Neural progenitor cell (in vitro differentiated cells): ENCODE measurements at regions not wholly inside any gene's neighbourhood (a gene's known extent, or its start where the extent isn't known, plus 50 kb on each side); places are given as distances from the start of the nearest gene placed in this dataset.

Source experiments
- DNase-seq: peaks from one replicate; pipeline ENCODE4 v3.0.0-alpha.2; 2016; ENCODE audit warnings: low spot score
- H2AFZ ChIP-seq: fragments of 200-600 bp; sonication (generic); replicated peaks from 2 replicates; pipeline ENCODE4 v1.6.1; 2016; ENCODE audit warnings: antibody characterized with exemption
- H3F3A ChIP-seq: fragments of 200-600 bp; sonication (generic); 2 replicates; pipeline ENCODE4 v1.6.1; 2016; ENCODE audit warnings: antibody characterized with exemption, low read depth
- H3K27ac ChIP-seq: fragments of 200-600 bp; sonication (generic); 2 replicates; pipeline ENCODE4 v1.5.1; 2016; ENCODE audit warnings: mild to moderate bottlenecking
- H3K27me3 ChIP-seq: fragments of 200-600 bp; sonication (generic); 2 replicates; pipeline ENCODE4 v1.6.1; 2016; ENCODE audit warnings: mild to moderate bottlenecking, moderate library complexity
- H3K36me3 ChIP-seq: fragments of 200-600 bp; sonication (generic); 2 replicates; pipeline ENCODE4 v1.5.1; 2016
- H3K4me1 ChIP-seq: fragments of 200-600 bp; sonication (generic); 2 replicates; pipeline ENCODE4 v1.6.1; 2016; ENCODE audit warnings: mixed run types
- H3K4me2 ChIP-seq: fragments of 200-600 bp; sonication (generic); 2 replicates; pipeline ENCODE4 v1.6.1; 2016
- H3K4me3 ChIP-seq: fragments of 200-600 bp; sonication (generic); 2 replicates; pipeline ENCODE4 v1.5.1; 2016
- H3K79me2 ChIP-seq: fragments of 200-600 bp; sonication (generic); 2 replicates; pipeline ENCODE4 v1.6.1; 2016; ENCODE audit warnings: low read depth
- H3K9ac ChIP-seq: fragments of 200-600 bp; sonication (generic); 2 replicates; pipeline ENCODE4 v1.6.1; 2016
- H3K9me3 ChIP-seq: fragments of 200-600 bp; sonication (generic); 2 replicates; pipeline ENCODE4 v1.5.1; 2016; ENCODE audit warnings: low read depth
- H4K20me1 ChIP-seq: fragments of 200-600 bp; sonication (generic); 2 replicates; pipeline ENCODE4 v1.6.1; 2016; ENCODE audit warnings: low read depth
- H3K27ac Mint-ChIP-seq: 3 replicates; pipeline ENCODE4 v1.8.0; 2021; ENCODE audit warnings: mixed read lengths
- H3K27me3 Mint-ChIP-seq: 2 replicates; pipeline ENCODE4 v1.8.0; 2022; ENCODE audit warnings: low read depth, mild to moderate bottlenecking, inconsistent platforms, moderate library complexity, mixed read lengths; ENCODE audit not compliant: insufficient read depth
- H3K36me3 Mint-ChIP-seq: 3 replicates; pipeline ENCODE4 v1.8.0; 2021; ENCODE audit warnings: mixed read lengths
- H3K4me1 Mint-ChIP-seq: 3 replicates; pipeline ENCODE4 v1.8.0; 2021; ENCODE audit warnings: mixed read lengths
- H3K4me3 Mint-ChIP-seq: 3 replicates; pipeline ENCODE4 v1.8.0; 2021; ENCODE audit warnings: mild to moderate bottlenecking, moderate library complexity, mixed read lengths
- H3K9me3 Mint-ChIP-seq: 3 replicates; pipeline ENCODE4 v1.8.0; 2020; ENCODE audit warnings: mixed read lengths
- CTCF ChIP-seq: fragments of 200-600 bp; sonication (generic); IDR thresholded peaks from 2 replicates; pipeline ENCODE4 v1.5.1; 2017; ENCODE audit warnings: antibody characterized with exemption, mild to moderate bottlenecking
- EZH2 ChIP-seq: fragments of 200-600 bp; sonication (generic); IDR thresholded peaks from 2 replicates; pipeline ENCODE4 v1.6.1; 2017; ENCODE audit warnings: antibody characterized with exemption, mild to moderate bottlenecking, moderate library complexity
- EZH2phosphoT487 ChIP-seq: fragments of 200-600 bp; sonication (generic); IDR thresholded peaks from 2 replicates; pipeline ENCODE4 v1.6.1; 2017; ENCODE audit warnings: antibody characterized with exemption

- no peak overlapping the region for H3K27ac Mint-ChIP-seq
- H3K4me3 Mint-ChIP-seq: no peak overlapping the region
- Histone ChIP-seq H3F3A (no peaks in the 10 kb centered on the region), H3K9me3 (no peaks in the 10 kb centered on the region), H4K20me1 (peaks cover 5% of the 10 kb centered on the region), H3K9ac (no peak overlapping the region), H3K27me3 (no peaks in the 10 kb centered on the region), H3K27ac (no peak overlapping the region), H2AFZ (no peak overlapping the region), H3K79me2 (no peaks in the 10 kb centered on the region), H3K36me3 (no peaks in the 10 kb centered on the region), H3K4me2 (no peak overlapping the region), H3K4me3 (no peak overlapping the region), H3K4me1 (no peaks in the 10 kb centered on the region)
- H3K4me1 Mint-ChIP-seq: peaks cover 5% of the 10 kb centered on the region
- TF ChIP-seq EZH2: no peak
- TF ChIP-seq CTCF: no peak
- TF ChIP-seq EZH2phosphoT487: no peak
- peaks cover 3% of the 10 kb centered on the region for H3K9me3 Mint-ChIP-seq
- H3K27me3 Mint-ChIP-seq: peaks cover 2% of the 10 kb centered on the region
- no peaks in the 10 kb centered on the region for H3K36me3 Mint-ChIP-seq
- DNase-seq: no peak
These were observed 149.1 kb upstream of the FOXN3 start for GRCh38 chr14:89566180-89566579.

GRCh38 chr14:89565607-89566006 lies 148.6 kb upstream of the FOXN3 start:
- peaks cover 3% of the 10 kb centered on the region for H3K9me3 Mint-ChIP-seq
- Histone ChIP-seq H3K27me3 (no peaks in the 10 kb centered on the region), H3K4me3 (no peak overlapping the region), H3K9me3 (no peaks in the 10 kb centered on the region), H4K20me1 (peaks cover 5% of the 10 kb centered on the region), H3K27ac (no peak overlapping the region), H3K36me3 (no peaks in the 10 kb centered on the region), H3F3A (no peaks in the 10 kb centered on the region), H3K79me2 (no peaks in the 10 kb centered on the region), H3K9ac (no peak overlapping the region), H2AFZ (no peak overlapping the region), H3K4me2 (no peak overlapping the region), H3K4me1 (no peaks in the 10 kb centered on the region)
- no peak overlapping the region for H3K27ac Mint-ChIP-seq
- H3K4me1 Mint-ChIP-seq: peaks cover 5% of the 10 kb centered on the region
- H3K4me3 Mint-ChIP-seq: no peak overlapping the region
- DNase-seq: no peak
- H3K36me3 Mint-ChIP-seq: no peaks in the 10 kb centered on the region
- peaks cover 2% of the 10 kb centered on the region for H3K27me3 Mint-ChIP-seq
- TF ChIP-seq EZH2phosphoT487: no peak
- no peak for TF ChIP-seq EZH2
- no peak for TF ChIP-seq CTCF

- no peak for DNase-seq
- TF ChIP-seq EZH2 (no peak), CTCF (no peak), EZH2phosphoT487 (no peak)
- Mint-ChIP-seq H3K4me3 (no peak overlapping the region), H3K4me1 (peaks cover 5% of the 10 kb centered on the region), H3K9me3 (peaks cover 3% of the 10 kb centered on the region), H3K27me3 (peaks cover 2% of the 10 kb centered on the region), H3K27ac (no peak overlapping the region), H3K36me3 (no peaks in the 10 kb centered on the region)
- H3K9me3 ChIP-seq: no peaks in the 10 kb centered on the region
- H3K4me1 ChIP-seq: no peaks in the 10 kb centered on the region
- no peaks in the 10 kb centered on the region for H3K79me2 ChIP-seq
- H3K4me3 ChIP-seq: no peak overlapping the region
- H3F3A ChIP-seq: no peaks in the 10 kb centered on the region
- no peak overlapping the region for H2AFZ ChIP-seq
- H3K4me2 ChIP-seq: no peak overlapping the region
- no peaks in the 10 kb centered on the region for H3K27me3 ChIP-seq
- no peak overlapping the region for H3K27ac ChIP-seq
- peaks cover 5% of the 10 kb centered on the region for H4K20me1 ChIP-seq
- no peak overlapping the region for H3K9ac ChIP-seq
- H3K36me3 ChIP-seq: no peaks in the 10 kb centered on the region
These were observed 148.0 kb upstream of the FOXN3 start for GRCh38 chr14:89564989-89565388.
